ENCODE measurements at regions not wholly inside any gene's neighbourhood (a gene's known extent, or its start where the extent isn't known, plus 50 kb on each side); places are given as distances from the start of the nearest gene placed in this dataset.

DNA sequence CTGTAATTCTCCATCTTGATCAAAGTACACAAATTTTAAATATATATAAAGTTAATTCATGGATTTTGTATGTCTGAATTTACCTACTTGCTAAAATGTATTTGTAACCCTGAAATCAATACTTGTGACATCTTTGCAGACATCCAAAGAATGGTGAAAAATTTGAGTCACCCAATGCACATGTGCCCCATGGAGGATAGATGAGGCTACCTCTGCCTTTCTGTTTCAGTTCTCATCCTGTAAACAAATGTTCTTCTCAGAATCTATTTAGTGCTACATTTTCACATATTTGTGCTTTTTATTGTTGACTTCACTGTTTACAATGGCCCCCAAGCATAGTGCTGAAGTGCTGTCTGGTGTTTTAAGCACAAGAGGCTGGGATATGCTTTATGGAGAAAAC is 171.5 kb downstream of the LRATD1 start:
- TF ChIP-seq SIN3A (IDR thresholded peaks at IDR 0.05; ENCODE audit: low read depth) (no peak), CTCF (IDR thresholded peaks at IDR 0.05 in 2 of 3, conservative IDR thresholded peaks at IDR 0.05 in 1 of 3; ENCODE audit: borderline replicate concordance in 1 of 3, insufficient read depth in 1 of 3, low read depth in 2 of 3, low read length in 2 of 3) (no peak), POLR2AphosphoS5 (IDR thresholded peaks at IDR 0.05; ENCODE audit: low read depth, low read length) (no peak), EZH2 (IDR thresholded peaks at IDR 0.05) (no peak), POLR2A (IDR thresholded peaks at IDR 0.05; ENCODE audit: borderline replicate concordance, extremely low read depth, insufficient read depth, insufficient read length) (no peak), EZH2phosphoT487 (IDR thresholded peaks at IDR 0.05; ENCODE audit: borderline replicate concordance) (no peak), ZFX (IDR thresholded peaks at IDR 0.05) (no peak), YY1 (IDR thresholded peaks at IDR 0.05; ENCODE audit: extremely low read depth, insufficient replicate concordance, low read depth, low read length) (no peak), MAX (IDR thresholded peaks at IDR 0.05) (no peak), RAD21 (IDR thresholded peaks at IDR 0.05; ENCODE audit: low read depth) (no peak), FOSL1 (IDR thresholded peaks at IDR 0.05; ENCODE audit: low read depth) (no peak), TCF7L2 (IDR thresholded peaks at IDR 0.05; ENCODE audit: borderline replicate concordance, extremely low read depth, insufficient read depth, insufficient read length) (no peak), CEBPB (IDR thresholded peaks at IDR 0.05; ENCODE audit: low read depth) (no peak)
- TF ChIP-seq, protein P1, sequence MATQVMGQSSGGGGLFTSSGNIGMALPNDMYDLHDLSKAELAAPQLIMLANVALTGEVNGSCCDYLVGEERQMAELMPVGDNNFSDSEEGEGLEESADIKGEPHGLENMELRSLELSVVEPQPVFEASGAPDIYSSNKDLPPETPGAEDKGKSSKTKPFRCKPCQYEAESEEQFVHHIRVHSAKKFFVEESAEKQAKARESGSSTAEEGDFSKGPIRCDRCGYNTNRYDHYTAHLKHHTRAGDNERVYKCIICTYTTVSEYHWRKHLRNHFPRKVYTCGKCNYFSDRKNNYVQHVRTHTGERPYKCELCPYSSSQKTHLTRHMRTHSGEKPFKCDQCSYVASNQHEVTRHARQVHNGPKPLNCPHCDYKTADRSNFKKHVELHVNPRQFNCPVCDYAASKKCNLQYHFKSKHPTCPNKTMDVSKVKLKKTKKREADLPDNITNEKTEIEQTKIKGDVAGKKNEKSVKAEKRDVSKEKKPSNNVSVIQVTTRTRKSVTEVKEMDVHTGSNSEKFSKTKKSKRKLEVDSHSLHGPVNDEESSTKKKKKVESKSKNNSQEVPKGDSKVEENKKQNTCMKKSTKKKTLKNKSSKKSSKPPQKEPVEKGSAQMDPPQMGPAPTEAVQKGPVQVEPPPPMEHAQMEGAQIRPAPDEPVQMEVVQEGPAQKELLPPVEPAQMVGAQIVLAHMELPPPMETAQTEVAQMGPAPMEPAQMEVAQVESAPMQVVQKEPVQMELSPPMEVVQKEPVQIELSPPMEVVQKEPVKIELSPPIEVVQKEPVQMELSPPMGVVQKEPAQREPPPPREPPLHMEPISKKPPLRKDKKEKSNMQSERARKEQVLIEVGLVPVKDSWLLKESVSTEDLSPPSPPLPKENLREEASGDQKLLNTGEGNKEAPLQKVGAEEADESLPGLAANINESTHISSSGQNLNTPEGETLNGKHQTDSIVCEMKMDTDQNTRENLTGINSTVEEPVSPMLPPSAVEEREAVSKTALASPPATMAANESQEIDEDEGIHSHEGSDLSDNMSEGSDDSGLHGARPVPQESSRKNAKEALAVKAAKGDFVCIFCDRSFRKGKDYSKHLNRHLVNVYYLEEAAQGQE (IDR thresholded peaks at IDR 0.05; ENCODE audit: low read depth): no peak
